ENCODE measurements at regions not wholly inside any gene's neighbourhood (a gene's known extent, or its start where the extent isn't known, plus 50 kb on each side); places are given as distances from the start of the nearest gene placed in this dataset.
"Not testable (repeated sequence)": the region's sequence is repeated elsewhere in the genome, so short reads cannot be mapped to it uniquely, and the experiment has no call there.

GRCh38 chr18:14189858-14190257 is 57.6 kb upstream of the ZNF519 start:
- DNase-seq (ENCODE audit: low spot score): no peak

- DNase-seq (ENCODE audit: low spot score): not testable (repeated sequence)
Measured at GRCh38 chr18:14188751-14189406, 56.6 kb upstream of the ZNF519 start.
